ENCODE measurements at regions not wholly inside any gene's neighbourhood (a gene's known extent, or its start where the extent isn't known, plus 50 kb on each side); places are given as distances from the start of the nearest gene placed in this dataset.
A peak's percentile ranks its signal among the peaks of the same experiment; 100 is the strongest.
"Not testable (repeated sequence)": the region's sequence is repeated elsewhere in the genome, so short reads cannot be mapped to it uniquely, and the experiment has no call there.

DNA sequence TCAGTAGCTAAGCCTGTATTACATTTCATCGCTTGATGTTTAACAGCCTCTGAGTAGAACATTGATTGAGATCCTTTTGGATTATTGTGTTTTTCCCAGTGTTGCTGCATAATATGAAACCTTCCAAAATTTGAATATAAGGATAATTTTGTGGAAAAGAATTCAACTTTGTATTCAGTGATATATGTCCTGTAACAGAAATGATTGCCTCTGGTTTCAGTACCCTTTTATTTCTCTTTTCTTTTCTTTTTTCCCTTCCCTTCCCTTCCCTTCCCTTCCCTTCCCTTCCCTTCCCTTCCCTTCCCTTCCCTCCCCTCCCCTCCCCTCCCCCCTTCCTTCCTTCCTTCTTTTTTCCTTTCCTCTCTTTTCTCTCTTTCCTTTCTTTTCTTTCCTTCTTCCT is 74.6 kb downstream of the UTRN start:
- no peak for DNase-seq (ENCODE audit: low spot score)

DNA sequence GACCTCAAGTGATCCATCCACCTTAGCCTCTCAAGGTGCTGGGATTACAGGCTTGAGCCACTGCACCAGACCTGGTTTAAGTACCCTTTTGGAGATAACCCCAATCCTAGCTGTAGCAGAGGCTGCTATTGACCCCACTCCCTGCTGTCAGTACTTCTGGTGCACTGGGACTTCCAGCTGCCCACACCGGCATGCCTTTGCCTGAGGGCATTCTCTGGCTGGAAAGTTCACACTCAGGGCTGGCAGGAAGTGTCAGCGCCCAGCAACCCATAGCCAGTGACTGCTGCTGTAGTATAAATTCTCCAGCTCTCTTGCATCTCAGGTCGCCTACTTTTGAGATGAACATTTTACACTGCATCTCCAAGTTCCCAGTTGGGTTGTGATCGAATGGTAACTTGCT is 75.3 kb downstream of the UTRN start:
- no peak for DNase-seq (ENCODE audit: low spot score)

DNA sequence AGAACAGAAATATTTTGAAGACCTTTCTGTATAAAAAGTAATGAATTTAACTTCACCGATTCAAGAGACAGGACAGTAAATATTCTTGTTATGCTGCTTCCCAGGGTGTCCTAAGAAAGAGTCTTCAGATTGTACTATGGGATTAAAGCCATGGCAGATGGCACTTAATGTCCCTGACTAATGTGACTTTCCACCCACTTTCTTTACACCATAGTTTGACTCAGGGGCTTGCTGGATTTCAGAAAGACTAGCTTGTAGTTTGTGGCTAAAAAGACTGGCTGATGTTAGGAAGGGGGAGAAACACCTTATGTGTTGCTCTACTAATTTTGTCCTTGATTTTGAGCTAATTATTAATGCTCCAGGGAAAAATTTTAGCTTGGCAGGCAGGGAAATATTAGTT is 75.9 kb downstream of the UTRN start:
- DNase-seq (ENCODE audit: low spot score), result no peak

DNA sequence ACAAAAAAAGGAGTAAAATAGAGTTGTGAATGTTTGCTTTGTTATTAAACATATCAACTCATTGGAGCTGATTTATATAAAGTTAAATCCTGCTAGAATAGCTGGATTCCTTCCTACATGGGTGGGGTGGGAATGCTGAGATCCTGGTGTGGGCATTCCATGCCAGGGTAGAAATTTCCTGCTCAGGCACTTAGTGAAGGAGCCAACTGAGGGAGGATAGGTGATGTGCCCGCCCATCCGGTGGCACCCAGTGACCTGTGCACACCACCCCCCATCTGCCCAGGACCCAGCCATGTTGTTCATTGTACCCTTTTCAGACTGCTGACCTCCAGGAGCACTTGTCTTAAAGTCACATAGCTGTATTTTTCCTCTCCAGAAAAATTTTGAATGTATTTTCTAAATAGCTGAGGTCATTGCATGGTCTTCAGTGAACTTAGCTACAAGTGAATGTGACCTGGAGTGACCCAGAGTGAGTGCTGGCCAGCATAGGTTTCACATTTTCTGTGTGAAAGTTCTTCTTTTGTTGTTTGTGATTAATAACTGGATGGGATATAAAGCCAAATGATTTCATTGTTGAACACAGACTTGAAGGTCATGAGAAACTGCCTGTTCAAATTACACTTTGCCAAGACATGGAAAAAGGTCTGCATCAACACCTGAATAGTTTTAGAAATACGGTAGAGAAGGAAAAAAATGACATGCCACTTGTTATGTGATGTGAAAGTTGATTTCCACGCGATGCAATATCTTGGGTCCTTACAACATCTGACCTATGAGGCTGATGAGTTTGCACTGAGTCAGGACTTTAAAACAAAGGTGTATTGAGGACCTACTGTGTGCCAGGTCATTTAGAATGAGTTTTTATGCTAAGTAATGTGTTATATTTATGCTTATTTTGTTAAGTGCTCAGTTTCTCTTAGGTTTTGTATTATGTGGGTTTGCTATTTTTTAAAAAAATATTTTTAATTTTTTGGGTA is 77.2 kb downstream of the UTRN start:
- DNase-seq (ENCODE audit: low spot score), result no peak

DNA sequence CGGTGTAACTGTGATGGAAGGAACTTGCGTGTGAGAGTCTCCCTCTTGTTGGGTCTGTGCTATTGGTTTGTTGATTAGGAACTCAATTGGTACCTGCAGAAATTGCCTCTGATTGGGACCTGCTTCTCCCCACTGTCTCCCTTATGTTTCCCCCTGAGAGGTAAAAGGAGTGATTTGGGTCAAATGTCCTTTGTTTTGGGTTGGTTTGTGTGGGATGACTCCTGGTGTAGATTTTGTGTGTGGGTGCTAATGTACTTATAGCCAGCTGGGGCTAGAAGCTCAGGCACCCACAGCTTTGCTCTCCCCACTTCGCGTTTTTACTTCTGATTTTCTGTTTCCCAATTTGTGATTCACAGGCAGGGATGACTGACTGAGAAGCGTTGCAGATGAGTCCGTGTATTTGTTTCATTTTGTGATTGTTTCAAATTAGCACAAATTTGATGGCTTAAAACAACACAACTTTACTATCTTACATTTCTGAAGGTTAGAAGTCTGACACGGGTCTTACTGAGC is 79.1 kb downstream of the UTRN start:
- DNase-seq (ENCODE audit: low spot score), result no peak

DNA sequence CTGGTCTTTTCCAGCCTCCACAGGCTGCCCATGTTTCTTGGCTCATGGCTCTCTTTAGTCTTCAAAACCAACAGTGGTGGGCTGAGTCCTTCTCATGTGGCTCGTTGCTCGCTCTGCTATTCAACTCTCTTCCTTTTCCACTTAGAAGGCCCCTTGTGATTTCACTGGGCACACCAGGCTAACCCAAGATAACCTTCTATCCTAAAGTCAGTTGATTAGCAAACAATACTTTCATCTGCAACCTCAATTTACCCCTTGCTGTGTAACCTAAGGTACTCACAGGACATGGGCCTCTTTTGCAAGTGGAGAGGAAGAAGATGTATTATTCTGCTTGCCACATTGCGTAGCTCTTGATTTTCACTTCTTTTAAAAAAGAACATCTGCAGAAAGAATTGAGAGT is 79.6 kb downstream of the UTRN start:
- DNase-seq (ENCODE audit: low spot score), result no peak

DNA sequence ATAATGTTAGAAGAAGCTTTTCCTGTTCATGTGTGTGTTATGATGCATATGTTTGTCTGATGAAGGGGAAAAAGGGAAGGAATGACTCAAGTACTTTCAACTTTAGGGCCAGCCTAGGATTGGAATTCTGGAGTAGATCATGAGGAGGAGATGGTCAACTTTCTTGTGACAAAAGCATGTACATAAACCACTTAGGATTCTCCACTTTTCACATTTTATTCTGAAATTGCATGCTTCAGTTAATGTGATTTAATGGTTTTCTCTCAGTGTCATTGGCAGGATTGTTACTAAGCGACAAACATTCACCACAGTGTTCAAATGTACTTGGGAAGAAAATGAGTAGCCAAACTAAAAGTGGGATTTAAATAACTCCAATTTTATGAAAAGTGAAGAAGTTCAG is 80.1 kb downstream of the UTRN start:
- no peak for DNase-seq (ENCODE audit: low spot score)

DNA sequence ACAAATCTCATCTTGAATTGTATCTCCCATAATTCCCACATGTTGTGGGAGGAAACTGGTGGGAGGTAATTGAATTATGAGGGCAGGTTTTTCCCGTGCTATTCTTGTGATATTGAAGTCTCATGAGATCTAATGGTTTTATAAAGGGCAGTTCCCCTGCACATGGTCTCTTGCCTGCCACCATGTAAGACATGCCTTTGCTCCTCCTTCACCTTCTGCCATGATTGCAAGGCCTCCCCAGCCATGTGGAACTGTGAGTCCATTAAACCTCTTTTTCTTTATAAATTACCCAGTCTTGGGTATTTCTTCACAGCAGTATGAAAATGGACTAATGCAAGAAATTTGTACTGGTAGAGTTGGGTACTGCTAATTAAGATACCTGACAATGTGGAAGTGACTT is 84.6 kb downstream of the UTRN start:
- not testable (repeated sequence) for DNase-seq (ENCODE audit: low spot score)

DNA sequence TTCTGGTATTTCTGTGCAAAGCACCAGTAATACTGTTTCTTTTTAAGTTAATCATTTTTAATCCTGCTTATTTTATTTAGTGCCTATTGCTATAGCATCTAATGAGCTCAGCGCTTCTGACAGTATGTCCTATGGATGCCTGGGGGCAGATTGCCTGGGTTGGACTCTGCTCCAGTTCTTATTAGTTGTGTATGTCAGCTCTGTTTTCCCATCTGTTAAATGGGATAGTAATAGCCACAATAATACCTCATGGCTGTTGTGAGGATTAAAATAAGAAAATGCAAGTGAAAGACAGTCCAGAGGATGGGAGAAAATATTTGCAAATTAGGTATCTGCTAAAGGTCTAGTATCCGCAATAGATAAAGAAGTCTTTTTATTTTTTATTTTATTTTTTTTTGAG is 87.0 kb downstream of the UTRN start:
- DNase-seq (ENCODE audit: low spot score), result no peak

DNA sequence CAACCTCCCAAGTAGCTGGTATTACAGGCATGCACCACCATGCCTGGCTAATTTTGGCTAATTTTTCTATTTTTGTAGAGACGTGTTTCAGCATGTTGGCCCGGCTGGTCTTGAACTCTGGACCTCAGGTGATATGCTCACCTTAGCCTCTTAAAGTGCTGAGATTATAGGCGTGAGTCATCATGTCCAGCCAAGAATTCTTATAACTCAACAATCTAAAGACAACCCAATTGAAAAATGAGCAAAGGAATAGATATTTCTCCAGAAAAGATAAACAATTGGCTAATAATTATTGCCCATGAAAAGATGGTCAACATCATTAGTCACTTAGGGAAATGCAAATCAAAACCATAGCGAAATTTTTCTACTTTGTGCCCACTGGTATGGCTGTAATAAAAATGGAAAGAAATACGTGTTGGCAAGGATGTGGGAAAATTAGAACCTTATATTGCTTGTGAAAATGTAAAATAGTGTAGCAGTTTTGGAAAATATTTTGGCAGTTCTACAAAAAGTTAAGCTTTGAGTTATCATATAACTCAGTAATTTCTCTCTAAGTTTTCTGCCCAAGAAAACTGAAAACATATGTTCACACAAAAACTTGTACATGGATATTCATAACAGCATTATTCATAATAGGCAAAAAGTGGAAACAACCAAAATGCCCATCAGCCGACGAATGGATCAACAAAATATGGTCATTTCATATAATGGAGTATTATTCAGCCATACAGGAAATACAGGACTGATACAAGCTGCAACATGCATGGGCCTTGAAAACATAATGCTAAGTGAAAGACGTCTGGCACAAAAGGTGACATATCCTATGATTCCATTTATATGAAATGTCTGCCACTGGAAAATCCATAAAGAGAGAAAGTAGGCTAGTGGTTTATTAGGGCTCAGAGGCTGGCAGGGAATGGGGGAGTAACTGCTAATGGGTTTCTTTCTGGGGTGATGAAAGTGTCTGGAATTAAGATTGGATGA is 87.8 kb downstream of the UTRN start:
- no peak for DNase-seq (ENCODE audit: low spot score)

DNA sequence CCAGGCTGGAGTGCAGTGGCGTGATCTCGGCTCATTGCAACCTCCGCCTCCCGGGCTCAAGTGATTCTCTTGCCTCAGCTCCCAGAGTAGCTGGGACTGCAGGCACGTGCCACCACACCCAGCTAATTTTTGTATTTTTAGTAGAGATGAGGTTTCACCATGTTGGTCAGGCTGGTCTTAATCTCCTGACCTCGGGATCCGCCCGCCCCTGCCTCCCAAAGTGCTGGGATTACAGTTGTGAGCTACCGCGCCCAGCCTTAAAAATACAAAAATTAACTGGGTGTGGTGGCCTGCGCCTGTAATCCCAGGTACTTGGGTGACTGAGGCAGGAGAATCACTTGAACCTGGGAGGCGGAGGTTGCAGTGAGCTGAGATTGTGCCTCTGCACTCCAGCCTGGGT is 89.4 kb downstream of the UTRN start:
- not testable (repeated sequence) for DNase-seq (ENCODE audit: low spot score)

DNA sequence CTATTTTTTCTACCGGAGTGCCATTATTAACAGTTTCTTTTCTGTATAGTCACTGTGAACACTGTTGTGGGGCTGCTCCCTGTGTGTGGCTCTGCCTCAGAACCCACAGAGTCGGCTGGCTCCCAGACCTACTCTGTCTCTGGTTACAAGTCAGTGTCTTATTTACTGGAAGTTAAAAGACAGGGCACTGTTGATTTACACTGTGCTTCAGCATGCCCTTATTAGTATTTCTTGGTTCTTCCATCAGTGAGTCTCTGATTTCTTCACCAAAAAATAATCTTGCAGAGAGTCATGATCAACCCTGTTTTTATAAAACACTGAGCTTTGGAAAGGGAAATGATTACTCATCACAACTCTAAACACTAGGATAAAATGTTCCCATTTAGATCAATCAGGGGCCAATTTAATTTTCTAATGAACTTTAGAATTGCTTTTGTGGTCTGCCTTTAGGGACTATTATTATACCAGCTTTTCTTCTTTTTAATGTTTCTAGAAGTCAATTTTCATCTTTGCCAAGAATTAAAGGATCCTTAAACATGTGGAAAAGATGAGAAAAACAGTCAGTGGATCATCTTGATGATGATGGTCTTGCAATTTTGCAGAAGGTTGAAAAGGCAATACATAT is 92.6 kb downstream of the UTRN start:
- DNase-seq (ENCODE audit: low spot score), result no peak

DNA sequence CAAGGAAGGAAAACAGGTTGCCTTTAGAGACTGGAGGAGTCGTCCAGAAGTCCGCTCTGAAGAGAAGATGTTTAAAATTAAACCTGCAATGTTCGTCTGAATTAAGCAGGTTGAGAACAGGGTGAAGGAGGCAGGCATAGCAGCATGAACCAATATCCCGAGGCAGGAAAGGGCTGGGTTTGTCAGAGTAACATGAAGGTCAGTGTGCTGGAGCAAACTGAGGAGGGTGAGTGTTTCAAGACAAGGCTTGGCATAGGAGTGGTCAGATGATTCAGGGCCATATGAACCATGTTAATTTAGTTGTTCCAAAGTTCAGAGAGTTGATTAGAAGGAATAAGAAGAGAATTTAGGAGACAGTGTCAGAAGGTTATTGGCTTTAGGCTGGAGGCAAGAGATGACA is 93.3 kb downstream of the UTRN start:
- no peak for DNase-seq (ENCODE audit: low spot score)

DNA sequence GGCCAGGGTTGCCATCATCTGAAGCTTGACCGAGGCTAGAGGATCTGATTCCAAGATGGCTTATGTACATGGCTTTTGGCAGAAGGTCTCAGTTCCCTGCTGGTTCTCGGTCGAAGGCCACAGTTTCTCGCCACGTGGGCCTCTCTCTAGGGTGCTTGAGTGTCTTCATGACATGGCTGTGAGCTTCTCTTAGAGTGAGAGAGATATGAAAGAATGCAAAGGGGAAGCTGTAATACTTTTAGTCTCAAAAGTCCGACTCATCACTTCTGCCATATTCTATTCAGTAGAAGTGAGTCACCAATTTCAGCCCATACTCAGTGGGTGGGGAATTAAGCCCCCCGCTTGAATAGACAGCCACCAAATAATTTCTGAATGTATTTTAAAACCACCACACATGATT is 94.2 kb downstream of the UTRN start:
- peak; percentile 19 for DNase-seq (ENCODE audit: low spot score)

DNA sequence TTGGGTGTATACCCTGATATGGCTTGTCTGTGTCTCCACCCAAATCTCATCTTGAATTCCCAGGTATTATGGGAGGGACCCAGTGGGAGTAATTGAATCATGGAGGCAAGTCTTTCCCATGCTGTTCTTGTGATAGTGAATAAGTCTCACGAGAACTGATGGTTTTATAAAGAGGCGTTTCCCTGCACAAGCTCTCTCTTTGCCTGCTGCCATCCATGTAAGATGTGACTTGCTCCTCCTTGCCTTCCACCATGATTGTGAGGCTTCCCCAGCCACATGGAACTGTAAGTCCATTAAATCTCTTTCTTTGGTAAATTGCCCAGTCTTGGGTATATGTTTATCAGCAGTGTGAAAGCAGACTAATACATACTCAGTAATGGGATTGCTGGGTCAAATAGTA is 96.4 kb downstream of the UTRN start:
- not testable (repeated sequence) for DNase-seq (ENCODE audit: low spot score)

DNA sequence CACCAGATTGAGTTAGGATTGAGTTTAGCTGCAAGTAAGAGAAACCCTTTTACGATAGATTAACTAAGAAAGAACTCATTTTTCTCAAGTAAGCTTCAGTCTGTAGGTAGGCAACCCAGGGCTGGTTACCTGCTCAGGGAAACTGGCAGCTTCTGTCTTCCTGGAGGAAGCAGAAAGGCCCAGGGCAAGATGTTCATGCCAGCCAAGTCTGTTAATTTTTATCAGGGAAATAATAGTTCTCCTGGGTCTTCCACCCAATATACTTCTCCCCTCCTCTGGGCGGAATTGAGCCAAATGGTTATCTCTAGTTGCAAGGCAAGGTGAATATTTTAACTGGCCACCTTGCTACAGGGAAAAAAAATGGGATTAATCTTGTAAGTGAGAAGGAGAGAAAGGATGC is 98.2 kb downstream of the UTRN start:
- no peak for DNase-seq (ENCODE audit: low spot score)

DNA sequence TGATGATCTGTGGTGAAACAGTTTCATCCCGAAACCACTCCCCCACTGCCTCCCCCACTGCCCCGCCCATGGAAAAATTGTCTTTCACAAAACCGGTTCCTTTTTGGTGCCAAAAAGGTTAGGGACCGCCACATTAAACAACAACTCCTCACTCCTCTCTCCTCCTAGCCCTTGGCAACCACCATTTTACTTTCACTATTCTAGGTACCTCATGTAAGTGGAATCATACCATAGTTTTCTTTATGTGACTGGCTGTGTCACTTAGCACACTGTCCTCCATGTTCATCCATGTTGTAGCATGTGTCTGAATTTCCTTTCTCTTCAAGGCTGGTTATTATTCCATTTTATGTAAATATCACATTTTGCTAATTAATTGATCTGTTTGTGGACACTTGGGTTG is 99.3 kb downstream of the UTRN start:
- no peak for DNase-seq (ENCODE audit: low spot score)

DNA sequence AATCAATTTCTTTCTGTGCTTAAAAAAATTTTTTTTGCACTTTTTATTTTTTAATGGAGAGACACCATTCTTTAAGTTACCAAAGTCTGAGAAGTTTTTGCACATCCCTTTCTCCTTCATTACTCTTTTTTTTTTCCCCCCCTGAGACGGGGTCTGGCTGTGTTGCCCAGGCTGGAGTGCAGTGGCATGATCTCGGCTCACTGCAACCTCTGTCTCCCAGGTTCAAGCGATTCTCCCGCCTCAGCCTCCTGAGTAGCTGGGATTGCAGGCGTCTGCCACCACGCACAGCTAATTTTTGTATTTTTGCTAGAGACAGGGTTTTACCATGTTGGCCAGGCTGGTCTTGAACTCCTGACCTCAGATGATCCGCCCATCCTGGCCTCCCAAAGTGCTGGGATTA is 104.3 kb downstream of the UTRN start:
- DNase-seq (ENCODE audit: low spot score), result not testable (repeated sequence)

DNA sequence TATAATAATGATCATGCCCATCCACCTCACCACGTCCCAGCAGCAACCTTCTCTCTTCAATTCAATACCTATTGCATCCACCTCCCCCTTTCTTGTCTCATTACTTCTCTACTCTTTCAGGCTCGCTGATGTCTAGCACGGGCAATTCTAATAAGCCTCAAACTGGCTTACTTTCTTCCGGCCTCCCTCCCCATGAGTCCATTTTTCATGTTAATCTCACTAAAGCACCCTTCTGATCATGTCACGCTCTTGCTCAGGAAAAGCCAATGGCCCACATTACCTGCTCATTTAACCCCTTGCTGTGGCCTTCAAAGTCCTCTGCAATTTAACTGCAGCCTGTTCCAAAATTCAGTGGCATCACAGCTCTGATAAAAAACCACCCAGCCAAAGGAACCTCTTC is 105.1 kb downstream of the UTRN start:
- no peak for DNase-seq (ENCODE audit: low spot score)

DNA sequence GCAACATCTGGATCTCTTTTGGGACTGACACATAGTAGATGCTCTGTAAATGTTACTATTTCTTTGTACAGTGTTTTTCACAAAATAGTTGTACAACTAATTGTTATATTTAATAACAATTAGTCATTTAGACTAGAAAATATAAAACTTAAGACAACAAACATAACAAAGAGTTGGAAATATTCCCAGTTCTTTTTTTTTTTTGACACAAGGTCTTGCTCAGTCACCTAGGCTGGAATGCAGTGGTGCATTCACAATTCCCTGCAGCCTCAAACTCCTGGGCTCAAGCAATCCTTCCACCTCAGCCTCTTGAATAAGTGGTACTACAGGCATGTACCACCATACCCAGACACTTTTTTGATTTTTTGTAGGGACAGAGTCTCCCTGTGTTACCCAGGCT is 105.8 kb downstream of the UTRN start:
- DNase-seq (ENCODE audit: low spot score), result no peak

DNA sequence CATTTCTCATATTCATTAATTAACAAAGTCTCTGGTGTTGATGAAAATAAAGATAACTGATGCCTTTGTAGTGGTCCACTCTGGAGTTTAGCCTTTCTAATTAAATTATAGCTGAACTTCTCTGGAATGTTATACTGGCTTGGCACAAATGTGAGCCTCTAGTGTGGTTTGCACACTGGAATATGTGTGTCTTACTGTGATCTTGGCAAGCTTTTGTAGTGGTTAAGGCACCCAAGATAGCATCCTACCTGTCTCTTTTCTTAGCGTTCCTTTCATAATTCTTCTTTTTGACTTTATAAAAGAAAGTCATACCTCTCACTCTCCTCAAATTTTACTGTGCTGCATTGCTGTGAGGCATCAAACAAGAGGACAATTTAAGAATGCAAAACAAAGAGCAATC is 107.4 kb downstream of the UTRN start:
- DNase-seq (ENCODE audit: low spot score), result no peak

DNA sequence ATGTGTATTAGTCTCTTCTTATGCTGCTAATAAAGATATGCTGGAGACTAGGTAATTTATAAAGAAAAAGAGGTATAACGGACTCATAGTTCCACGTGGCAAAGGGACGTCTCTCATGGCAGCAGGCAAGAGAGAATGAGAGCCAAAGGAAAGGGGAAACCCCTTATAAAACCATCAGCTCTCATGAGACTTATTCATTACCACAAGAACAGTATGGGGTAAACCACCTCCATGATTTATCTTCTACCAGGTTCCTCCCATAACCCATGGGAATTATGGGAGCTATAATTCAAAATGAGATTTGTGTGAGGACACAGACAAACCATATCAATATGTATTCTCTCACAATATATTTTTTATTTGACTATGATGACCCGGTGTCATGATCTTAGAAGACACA is 109.1 kb downstream of the UTRN start:
- no peak for DNase-seq (ENCODE audit: low spot score)
